ENCODE measurements at regions not wholly inside any gene's neighbourhood (a gene's known extent, or its start where the extent isn't known, plus 50 kb on each side); places are given as distances from the start of the nearest gene placed in this dataset.

DNA sequence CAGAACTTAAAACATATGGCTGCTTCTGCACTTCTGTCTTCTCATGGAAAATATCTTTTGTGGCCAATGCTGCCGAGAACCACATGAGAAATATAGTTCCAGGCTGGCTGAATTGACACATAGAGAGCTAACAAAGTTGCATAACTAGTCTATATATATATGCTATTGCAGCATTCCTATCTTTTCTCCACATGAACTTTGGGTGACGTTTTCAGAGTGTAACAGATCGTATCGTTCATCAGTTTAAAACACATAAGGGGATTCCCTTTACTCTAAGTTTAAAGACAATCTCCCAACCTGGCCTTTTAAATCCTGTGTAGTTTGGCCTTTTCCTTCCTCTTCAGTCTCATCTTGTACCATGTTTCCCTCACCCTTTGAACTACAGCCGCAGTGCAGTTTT is 394.2 kb upstream of the CBLB start:
- DNase-seq (ENCODE audit: low read depth in 2 of 2): no peak

GRCh38 chr3:106263546-106263945 is 394.7 kb upstream of the CBLB start:
- no peak for DNase-seq (ENCODE audit: low read depth in 2 of 2)

DNA sequence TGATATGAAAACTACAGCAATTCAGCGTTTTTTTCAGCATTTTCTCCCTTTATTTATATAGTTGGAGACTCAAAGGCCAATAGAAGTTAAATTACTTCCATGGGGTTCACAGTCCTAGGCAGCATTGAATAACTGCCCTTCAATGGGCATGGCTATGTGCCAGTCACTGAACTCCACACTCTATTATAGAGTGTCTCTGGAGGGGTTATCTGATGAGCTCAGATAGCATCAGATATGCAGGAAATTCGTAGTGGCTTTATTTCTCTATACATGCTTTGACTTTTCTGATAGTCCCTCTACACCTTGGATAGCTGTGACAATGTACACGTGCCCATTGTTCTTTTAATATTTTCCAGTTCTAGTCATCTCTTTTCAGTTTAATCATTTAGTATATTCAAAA is 396.9 kb upstream of the CBLB start:
- DNase-seq (ENCODE audit: low read depth in 2 of 2): no peak

DNA sequence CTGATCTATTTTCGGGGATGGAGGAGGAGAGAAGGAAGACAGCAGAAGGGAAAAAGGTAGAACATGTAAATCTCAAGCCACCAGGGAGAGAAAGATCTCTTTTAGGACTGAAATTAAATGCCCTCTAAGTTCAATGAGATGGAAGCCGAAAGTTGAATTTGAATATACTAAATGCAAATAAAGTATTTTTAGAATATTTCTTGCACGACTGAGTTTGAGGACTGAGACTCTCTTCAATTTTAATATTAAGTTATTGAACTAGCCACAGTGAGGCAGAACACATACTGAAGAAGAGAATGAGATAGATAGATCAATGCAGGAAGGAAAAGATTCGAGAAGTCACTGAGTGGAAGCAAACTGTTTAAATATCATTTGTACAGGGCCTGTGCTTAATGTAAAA is 399.9 kb upstream of the CBLB start:
- no peak for DNase-seq (ENCODE audit: low read depth in 2 of 2)

- no peak for DNase-seq (ENCODE audit: low read depth in 2 of 2)
Measured at GRCh38 chr3:106272302-106272701, 403.5 kb upstream of the CBLB start.

GRCh38 chr3:106275592-106275991 is 406.8 kb upstream of the CBLB start:
- no peak for DNase-seq (ENCODE audit: low read depth in 2 of 2)

DNA sequence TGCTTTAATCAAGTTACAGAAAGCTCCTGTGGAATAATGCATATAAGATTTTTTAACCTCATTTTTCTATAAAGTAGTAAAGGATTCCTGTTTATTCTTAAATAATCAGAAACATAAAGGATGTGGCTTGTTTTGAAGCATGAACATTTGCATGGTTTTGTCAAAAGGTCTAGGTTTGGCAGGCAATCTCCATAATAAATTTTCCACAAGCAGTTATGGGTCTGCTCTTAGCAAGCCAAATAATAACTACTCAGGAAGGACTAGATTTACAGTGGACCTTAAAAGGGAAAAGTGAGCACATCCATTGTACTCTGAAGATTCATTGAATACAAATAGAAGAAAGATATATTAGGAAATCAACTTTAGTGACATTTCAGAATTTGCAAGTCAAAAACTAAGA is 407.3 kb upstream of the CBLB start:
- DNase-seq (ENCODE audit: low read depth in 2 of 2): no peak

- DNase-seq (ENCODE audit: low read depth in 2 of 2): no peak
Measured at GRCh38 chr3:106276755-106277612, 408.2 kb upstream of the CBLB start.

DNA sequence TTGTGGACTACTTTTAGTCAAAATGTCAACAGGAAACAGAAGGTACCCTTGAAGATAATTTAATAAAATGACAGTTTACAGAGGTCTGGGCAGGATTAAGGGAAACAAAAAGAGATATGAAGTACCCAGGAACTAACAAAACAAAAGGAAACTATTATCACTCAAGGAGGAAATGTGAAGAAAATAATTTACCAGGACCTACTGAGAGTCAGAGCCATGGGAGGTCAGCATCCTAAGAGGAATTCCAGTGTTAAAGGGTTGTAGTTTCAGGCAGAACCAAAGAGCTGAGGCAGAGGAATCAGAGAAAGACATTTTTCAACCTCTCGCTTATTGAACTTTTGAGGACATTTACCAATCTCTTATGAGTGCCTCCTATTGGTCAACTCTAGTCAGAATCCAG is 408.9 kb upstream of the CBLB start:
- no peak for DNase-seq (ENCODE audit: low read depth in 2 of 2)

GRCh38 chr3:106281221-106281620 is 412.4 kb upstream of the CBLB start:
- no peak for DNase-seq (ENCODE audit: low read depth in 2 of 2)

GRCh38 chr3:106282943-106283342 is 414.1 kb upstream of the CBLB start:
- no peak for DNase-seq (ENCODE audit: low read depth in 2 of 2)

DNA sequence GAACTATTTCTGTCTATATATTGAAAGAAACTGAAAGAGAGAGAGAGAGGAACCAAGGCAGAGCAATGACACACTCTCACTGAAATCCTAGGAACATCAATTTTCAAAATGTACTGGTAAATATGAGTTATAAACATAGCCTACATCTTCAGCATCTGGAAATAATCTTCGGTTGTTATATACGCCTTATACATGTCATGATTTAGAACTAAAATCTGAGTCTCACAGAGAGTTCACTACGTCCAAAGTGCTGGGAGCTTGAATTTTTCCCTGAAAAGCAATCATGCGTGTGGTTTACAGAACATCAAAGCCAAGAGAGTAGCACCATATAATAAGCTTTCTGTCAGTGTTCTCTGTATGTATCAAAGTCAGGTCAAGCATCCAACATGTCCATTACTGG is 420.0 kb upstream of the CBLB start:
- DNase-seq (ENCODE audit: low read depth in 2 of 2): no peak

DNA sequence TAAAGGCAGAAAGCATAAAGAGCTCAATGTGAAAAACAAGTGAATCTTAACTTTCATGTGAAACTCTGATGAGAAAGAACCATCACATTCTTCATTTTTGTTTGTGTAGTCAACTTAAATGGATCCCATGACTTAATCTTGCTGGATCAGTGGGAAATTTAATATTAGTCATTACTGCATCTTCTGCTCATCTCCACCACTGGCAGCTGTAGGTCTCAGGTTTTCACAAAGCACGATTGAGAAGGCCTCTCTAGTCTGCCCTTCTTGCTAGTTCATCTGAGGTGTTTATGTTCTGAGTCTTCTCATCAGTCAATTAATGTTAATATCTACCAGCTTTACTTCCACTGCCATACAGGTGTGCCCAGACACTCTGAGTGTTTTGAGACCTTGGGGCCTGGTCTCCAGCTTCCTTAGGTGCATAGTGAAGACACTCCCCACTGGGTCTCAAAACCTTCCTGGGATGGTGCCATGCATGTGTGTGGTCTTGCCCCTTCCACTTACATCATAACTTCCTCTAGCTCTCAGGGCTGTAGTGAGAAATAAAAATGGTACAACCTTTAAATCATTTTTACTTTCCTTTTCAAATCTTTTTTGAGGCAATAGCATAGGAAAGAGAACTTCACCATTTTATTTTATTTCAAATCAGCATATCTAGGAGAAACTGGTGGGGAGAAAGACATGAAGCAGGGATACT is 421.6 kb upstream of the CBLB start:
- no peak for DNase-seq (ENCODE audit: low read depth in 2 of 2)

DNA sequence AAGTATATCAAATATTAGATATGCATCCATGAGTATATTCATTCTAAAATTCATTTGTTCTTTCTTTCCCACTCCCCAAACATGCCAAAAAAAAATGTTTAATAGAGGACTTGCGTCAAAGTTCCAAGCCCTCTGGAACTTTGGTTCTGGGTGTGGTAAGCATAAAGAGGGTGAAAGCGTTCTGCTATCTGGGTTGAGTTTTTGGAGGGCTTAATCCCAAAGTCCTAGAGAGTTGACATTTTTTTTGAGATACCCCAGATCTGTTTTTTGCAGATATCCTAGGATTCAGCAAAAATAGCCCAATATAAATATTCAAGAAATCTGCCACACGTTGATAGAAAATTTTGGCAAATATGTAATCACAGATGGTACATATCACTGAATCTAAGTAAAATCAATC is 424.3 kb upstream of the CBLB start:
- DNase-seq (ENCODE audit: low read depth in 2 of 2): no peak

DNA sequence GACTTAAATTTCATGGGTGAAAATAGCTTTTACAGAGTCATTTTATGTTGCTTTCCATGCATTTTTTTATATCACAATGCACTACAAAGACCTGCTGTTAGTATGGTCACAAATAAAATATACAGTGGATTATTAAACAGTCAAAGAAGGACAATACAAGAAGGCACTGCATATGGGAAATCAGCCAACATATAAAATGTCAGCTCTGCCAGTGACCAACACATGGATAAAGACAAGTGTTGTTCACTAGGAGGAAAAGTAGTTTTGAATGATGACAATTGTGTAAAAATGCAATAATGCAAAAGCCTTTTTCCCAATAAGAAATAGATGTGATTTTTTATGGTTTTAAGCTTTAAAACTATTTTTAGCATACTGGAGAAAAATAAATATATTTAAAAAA is 425.3 kb upstream of the CBLB start:
- no peak for DNase-seq (ENCODE audit: low read depth in 2 of 2)

- no peak for DNase-seq (ENCODE audit: low read depth in 2 of 2)
Measured at GRCh38 chr3:106296062-106296461, 427.2 kb upstream of the CBLB start.

DNA sequence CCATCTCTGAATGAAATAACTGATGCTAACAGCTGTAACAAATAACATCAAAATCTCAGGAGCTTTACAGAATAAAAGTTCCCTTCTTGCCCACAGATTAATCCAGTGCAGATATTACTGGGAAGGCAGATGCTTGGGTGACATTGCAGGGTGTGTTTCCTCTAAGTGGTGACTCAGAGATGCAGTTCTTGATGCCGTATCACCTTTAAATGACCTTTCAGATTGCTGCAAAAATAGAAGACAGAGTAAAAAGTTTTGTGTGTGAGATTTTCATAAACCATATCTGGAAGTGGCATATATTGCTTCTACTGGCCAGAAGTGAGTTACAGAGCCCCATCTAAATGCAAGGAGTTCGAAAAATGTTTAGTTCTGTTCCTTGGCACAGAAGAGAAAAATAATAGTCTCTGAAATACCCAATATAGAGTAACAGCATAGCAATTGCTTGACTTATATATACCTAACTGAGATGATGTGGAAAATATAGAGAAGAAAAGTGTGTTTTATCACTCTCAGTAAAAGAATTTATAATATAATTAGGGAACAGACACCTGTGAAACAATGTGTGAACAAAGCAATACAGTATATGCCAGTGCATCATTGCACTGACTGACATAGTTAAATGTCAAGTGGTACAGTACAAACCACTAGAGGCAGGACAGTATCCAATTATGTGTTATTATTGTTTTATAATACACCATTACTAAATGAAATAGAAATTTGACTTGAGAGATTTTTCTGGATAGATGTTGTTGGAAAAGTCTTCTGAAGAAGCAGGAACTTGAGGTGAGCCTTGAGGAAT is 430.7 kb upstream of the CBLB start:
- DNase-seq (ENCODE audit: low read depth in 2 of 2): no peak

DNA sequence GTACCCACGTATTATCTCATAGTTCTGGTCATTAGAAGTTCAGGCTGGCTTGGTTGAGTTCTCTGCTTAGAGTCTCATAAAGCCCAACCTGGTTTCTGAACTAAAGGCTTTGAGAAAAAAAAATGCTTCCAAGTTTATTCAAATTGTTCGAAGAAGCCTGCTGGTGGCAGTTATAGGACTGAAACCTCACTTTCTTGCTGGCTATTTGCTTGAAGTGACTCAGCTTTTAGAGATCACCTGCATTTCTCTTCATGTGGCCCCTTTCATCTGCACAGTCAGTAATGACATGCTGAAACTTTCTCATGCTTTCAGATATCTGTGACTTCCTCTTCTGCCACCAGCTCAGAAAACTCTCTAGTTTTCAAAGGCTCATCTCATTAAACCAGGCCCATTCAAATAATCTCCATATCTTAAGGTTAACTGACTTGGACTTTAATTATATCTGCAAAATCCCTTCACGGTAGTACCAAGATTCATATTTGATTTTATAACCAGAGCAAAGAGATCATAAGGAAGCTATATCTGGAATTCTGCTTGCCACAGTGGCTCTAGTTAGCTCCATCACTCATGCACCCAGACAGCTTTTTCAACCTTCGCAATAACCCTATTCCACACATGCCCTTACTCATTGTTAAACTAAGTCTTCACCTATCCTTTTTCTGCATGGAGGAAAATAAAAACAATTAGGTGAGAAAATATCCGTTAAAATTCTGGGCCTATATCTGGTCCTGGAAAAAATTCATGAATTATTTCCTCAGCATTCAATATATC is 433.8 kb upstream of the CBLB start:
- DNase-seq (ENCODE audit: low read depth in 2 of 2): peak; percentile 7 to 13

DNA sequence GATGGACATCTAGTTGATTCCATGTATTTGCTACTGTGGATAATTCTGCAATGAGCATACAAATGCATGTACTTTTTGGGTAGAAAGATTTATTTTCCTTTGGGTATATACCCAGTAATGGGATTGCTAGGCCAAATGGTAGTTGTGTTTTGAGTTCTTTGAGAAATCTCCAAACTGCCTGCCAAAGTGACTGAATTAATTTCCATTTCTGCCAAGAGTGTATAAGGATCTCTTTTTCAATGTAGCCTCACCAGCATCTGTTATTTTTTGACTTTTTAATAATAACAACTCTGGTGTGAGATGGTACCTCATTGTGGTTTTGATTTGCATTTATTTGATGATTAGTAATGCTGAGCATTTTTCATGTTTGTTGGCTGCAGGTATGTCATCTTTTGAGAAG is 435.0 kb upstream of the CBLB start:
- DNase-seq (ENCODE audit: low read depth in 2 of 2): no peak

GRCh38 chr3:106305127-106305526 is 436.3 kb upstream of the CBLB start:
- no peak for DNase-seq (ENCODE audit: low read depth in 2 of 2)

DNA sequence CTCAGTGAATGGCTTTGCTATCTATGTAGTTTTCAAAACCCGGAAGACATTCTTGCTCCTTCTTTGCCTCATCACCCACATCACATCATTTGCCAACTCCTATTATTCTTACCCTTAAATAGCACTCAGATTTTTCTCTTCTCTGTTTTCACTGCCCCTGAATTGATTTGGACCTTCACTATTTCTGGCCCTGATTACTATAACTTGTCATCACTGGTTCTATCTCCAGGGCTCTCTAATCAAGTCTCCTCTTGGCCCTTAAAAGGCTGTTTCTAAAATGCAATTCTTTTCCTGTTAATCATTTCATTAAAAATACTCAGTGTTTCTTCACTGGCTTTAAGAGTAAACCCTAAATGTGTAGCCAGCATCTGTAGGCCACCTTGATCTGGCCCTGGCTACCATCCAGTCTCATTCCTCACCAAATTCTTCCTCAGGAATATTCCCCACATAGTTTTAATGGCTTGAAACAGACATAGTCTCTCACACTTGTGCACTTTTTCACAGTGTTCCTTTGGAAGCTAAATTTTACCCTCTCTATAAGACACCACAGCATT is 437.1 kb upstream of the CBLB start:
- no peak for DNase-seq (ENCODE audit: low read depth in 2 of 2)

DNA sequence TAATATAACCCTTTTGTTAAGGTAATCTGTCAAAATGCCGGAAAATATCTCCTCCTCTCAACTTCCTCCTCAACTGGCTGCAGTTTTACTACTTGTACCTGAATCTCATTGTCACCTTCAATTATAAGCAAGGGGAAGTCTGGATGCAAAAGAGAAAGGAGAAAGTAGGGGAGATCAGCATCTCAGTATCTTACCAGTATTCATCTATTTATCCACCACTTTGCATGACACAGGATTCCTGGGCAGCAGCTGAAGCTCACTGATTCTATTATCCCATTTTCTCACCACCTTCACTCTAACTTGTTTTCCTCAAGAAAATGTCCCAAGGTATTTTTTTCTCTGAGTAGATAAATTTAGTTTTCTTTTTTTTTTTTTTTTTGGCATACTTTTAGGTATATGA is 440.5 kb upstream of the CBLB start:
- DNase-seq (ENCODE audit: low read depth in 2 of 2): no peak
